Activated T-helper 1 cell treated with anti-CD3 and anti-CD28 coated beads, Interleukin-2, amount 50 U/mL, for 16 hours (primary cell): ENCODE measurements at regions not wholly inside any gene's neighbourhood (a gene's known extent, or its start where the extent isn't known, plus 50 kb on each side); places are given as distances from the start of the nearest gene placed in this dataset.

Source experiments
- DNase-seq, 2 donors: peaks; one replicate each; pipeline ENCODE4 v3.0.0-alpha.2; 2020; ENCODE audit warnings: low read depth in 1 of 2, low spot score in 1 of 2

DNA sequence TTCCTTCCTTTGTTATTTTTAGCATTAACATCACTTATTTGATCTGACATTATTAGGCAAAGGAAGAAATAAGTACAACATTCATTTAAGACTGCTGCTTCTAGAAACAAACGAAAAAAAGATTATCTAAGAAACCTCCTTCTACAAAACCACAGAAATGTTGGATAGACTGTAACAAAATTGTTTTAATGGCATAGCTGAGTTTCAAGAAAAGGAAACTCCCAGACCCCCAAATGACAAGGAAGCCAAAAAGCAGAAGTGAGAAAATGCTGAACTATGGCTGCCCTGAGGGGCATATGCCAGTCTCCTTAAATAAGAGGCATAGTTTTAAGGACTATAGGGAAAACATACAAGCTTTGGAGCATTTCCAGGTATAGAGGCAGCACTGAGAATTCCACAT lies 1431.6 kb upstream of the TENM3 start:
- DNase-seq = no peak

- DNase-seq = no peak
Measured at GRCh38 chr4:180812783-180813182, 1430.4 kb upstream of the TENM3 start.

DNA sequence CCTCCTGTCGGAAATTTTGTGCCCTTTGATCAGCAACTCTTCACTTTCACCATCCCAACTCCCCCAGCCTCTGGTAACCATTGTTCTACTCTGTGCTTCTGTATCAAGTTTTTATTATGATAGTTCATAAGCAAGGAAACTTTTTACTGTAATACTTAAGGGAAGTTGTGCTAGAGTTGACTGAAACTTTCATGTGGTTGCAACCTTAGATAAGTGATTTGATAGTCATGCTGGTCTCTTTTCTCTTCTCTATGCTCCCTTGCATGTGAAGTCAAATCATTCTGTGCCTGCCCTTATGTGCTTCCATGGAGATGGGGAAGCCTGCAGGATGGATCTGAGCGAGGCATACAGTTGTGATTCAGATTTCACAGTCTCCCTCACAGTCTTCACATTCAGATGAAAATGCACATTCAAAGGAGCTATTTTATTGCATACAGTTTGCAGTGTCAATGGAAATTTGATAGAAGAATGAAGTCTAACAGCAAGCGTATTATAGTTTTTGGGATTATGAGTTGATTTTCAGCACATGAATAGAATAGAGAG lies 1428.3 kb upstream of the TENM3 start:
- no peak for DNase-seq

GRCh38 chr4:180817529-180817928 lies 1425.7 kb upstream of the TENM3 start:
- DNase-seq = no peak

GRCh38 chr4:180823108-180823507 lies 1420.1 kb upstream of the TENM3 start:
- DNase-seq = no peak

DNA sequence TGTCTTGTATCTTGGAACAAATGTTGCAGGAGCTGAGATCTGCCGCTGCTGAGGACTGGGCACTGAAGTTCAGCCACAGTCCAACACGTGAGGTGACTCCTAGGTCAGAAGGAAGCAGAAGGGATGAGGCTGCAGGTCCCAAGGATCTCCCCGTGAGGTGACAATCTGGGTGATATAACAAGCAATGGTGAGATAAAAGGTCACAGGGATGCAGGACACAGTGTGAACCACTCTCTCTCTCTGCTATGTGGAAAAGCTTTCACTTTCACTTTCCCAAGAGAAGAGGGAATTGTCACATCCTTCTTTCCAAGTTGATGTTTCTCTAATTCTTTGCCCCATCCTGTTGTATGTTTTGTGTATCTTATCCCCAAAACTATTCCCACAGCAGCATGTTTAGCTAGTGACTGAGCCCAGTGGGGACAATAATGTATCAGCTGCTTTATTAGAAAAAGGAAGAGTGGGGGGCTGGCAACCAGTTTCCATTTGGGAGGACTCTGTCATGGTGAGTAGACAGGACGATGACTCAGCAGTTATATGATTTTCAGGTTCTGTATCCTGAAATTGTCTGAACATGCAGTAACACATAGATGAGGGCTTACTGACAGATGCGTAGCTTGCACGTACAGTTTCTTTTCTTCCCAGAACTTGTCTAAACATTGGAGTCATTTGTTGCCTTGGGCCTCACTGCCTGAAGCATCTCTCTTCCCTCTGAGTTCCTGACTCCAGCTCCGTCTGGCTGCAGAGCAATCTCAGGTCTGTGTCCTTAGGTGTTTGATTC lies 1415.8 kb upstream of the TENM3 start:
- DNase-seq = no peak

GRCh38 chr4:180828455-180829018 lies 1414.7 kb upstream of the TENM3 start:
- no peak for DNase-seq

GRCh38 chr4:180832073-180832472 lies 1411.1 kb upstream of the TENM3 start:
- no peak for DNase-seq

DNA sequence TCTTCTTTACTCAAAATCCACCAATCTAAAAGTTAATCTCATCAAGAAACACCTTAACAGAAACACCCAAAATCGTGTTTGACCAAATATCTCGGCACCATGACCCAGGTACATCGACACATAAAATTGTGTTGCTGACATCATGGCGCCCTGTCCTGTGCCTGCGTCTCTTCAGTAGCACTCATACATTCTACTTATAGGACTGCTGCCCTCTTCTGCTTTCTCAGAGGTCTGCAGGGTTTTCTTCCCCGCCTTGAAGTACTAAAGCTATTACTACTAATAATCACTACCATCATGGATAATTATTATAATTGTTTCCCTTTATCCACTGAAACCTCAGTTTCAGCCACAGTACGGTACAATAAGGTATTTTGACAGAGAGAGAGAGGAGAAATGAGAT lies 1403.1 kb upstream of the TENM3 start:
- DNase-seq = no peak

GRCh38 chr4:180850318-180850940 lies 1392.8 kb upstream of the TENM3 start:
- no peak for DNase-seq

GRCh38 chr4:180852738-180853137 lies 1390.5 kb upstream of the TENM3 start:
- DNase-seq = no peak

DNA sequence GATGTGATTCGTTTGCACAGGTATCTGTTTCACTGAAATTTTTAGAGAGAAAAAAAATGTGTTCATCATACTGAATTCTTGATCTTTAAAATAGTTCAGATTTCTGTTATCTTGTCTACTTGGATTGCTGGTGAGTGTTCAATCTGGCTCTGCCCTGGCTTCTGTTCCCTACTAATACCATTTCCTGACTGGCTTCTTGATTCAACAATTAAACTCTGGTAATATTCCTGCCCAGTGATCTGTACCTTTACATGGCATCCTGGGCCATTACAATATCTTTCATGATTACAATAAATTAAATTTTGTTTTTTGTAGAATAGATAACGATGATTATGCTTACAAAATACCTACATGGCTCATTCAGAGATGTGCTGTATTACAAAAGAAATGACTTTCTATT lies 1388.0 kb upstream of the TENM3 start:
- DNase-seq = no peak

GRCh38 chr4:180860089-180860720 lies 1383.0 kb upstream of the TENM3 start:
- no peak for DNase-seq

DNA sequence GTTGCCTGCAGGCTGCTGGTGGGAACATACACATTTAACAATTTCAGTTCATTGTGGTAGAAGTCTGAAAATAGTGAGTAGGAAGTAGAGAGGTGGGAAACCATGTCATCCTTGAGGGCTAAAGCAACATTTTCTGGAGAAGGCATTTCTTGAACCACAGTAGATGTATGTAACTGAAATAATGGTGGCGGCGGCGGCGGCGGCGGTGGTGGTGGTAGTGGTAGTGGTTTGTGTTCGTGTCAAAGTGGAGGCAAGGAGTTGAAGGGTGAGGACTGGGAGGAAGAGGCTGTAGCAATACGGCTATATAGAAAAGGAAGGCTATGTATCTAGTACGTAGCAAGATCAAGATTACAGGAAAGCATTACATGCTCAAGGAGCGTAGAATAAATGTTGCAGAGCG lies 1381.6 kb upstream of the TENM3 start:
- DNase-seq = no peak

- DNase-seq = no peak
Measured at GRCh38 chr4:180866933-180867643, 1376.1 kb upstream of the TENM3 start.

DNA sequence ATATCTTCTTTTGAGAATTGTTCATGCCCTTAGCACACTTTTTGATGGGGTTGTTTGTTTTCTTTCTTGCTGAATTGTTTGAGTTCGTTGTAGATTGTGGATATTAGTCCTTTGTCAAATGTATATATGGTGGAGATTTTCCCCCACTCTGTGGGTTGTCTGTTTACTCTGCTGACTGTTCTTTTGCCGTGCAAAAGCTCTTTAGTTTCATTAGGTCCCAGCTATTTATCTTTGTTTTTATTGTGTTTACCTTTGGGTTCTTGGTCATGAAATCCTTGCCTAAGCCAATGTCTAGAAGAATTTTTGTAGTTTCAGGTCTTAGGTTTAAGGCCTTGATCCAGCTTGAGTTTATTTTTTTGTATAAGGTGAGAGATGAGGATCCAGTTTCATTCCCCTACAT lies 1372.6 kb upstream of the TENM3 start:
- DNase-seq = no peak

GRCh38 chr4:180898305-180898704 lies 1344.9 kb upstream of the TENM3 start:
- no peak for DNase-seq

GRCh38 chr4:180900781-180901180 lies 1342.4 kb upstream of the TENM3 start:
- DNase-seq = no peak

- DNase-seq = no peak
Measured at GRCh38 chr4:180909279-180909678, 1333.9 kb upstream of the TENM3 start.

- DNase-seq = no peak
Measured at GRCh38 chr4:180913750-180914149, 1329.5 kb upstream of the TENM3 start.

- DNase-seq = no peak
Measured at GRCh38 chr4:180923486-180923885, 1319.7 kb upstream of the TENM3 start.
